ENCODE measurements at regions not wholly inside any gene's neighbourhood (a gene's known extent, or its start where the extent isn't known, plus 50 kb on each side); places are given as distances from the start of the nearest gene placed in this dataset.

DNA sequence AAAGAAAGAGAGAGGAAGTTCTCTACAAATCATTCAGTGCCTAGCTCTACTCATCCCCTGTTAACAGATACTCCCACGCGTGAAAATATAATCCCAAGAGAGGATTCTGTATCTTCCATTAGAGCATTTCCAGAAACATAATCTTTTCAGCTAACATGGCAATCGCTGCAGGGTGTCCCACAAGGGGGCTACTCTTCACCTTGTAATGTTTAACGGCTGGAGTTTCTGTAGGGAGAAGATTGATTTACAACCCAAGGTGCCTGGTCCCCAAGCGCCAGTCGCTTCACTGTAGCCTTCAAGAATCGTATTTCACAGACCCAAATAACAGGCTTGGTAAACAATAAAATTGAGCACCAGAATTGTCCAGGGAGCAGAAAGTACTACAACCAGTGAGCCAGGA lies 318.7 kb downstream of the TLE1 start:
- TF ChIP-seq, protein P1, sequence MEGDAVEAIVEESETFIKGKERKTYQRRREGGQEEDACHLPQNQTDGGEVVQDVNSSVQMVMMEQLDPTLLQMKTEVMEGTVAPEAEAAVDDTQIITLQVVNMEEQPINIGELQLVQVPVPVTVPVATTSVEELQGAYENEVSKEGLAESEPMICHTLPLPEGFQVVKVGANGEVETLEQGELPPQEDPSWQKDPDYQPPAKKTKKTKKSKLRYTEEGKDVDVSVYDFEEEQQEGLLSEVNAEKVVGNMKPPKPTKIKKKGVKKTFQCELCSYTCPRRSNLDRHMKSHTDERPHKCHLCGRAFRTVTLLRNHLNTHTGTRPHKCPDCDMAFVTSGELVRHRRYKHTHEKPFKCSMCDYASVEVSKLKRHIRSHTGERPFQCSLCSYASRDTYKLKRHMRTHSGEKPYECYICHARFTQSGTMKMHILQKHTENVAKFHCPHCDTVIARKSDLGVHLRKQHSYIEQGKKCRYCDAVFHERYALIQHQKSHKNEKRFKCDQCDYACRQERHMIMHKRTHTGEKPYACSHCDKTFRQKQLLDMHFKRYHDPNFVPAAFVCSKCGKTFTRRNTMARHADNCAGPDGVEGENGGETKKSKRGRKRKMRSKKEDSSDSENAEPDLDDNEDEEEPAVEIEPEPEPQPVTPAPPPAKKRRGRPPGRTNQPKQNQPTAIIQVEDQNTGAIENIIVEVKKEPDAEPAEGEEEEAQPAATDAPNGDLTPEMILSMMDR (IDR thresholded peaks at IDR 0.05) = no peak
- no peak for TF ChIP-seq POLR2A (IDR thresholded peaks at IDR 0.05)

All from body of pancreas (tissue), 4 donors.